ENCODE measurements at regions not wholly inside any gene's neighbourhood (a gene's known extent, or its start where the extent isn't known, plus 50 kb on each side); places are given as distances from the start of the nearest gene placed in this dataset.

DNA sequence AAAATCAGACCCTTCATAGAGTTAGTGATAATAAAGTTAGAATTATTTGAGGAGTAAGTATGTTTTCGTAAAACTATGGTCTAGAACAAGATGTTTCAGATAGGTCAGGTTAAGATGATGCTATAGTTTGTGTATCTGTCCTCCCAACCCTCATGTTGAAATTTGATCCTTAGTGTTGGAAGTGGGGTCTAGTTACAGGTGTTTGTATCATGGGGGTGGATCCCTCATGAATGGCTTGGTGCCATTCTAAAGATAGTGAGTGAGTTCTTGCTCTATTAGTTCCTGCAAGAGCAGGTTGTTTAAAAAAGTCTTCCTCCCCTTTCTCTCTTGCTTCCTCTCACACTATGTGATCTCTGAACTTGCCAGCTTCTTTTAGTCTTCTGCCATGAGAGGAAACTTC is 707.3 kb upstream of the FOXG1 start:
- no peak for DNase-seq

DNA sequence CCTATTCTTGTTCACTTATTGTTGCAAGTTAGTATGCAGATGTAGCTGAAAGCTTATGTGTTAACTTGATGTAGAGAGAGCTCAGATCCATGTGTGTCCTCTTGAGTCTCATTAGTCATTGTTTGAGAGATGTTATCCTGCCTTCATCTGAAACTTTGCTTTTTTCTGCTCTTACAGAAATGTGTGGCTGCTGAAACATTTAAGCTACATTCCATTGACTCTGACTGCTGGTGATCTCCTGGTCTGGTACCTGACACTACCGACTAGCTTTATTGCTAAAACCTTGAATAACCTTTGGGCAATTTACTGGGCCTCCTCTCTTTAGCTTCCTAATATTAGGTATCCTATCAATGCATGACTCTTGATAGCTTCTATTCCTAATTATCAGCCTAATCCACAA is 705.6 kb upstream of the FOXG1 start:
- no peak for DNase-seq

DNA sequence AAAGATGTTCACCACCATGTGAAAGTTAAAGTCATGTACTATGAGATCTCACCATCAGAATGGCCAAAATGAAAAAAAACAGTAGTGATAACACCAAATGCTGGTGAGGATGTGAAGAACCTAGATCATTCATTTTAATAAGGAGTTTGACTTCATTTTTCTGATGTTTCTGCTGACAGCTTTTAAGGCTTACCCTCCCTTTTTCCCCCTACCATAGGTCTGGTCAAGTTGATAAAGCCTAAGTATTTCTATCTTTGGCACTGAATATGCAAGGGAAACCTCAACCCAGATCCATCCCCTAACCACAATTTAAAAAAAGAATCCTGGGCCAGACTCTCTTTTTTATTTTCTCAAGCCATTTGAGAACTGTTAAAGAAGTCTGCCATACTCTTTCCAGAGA is 689.6 kb upstream of the FOXG1 start:
- DNase-seq = no peak

DNA sequence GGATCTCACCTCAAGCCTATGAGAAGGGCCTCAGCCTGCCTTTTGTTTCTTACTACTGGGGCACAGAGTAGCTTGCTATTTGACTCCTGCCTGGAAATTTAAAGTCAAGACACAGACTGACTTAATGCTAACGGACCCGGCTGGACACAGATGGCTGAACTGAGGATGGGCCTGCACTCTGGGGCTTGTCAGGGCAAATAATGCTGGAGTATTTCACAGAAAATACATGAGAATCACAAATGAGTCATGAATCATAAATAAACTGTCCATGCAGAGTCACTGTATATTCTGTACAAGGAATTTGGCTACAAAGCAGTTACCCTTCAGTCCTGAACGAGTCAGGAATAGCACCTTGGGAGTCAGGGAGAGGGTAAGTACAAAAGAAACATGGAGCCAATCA is 683.2 kb upstream of the FOXG1 start:
- no peak for DNase-seq

DNA sequence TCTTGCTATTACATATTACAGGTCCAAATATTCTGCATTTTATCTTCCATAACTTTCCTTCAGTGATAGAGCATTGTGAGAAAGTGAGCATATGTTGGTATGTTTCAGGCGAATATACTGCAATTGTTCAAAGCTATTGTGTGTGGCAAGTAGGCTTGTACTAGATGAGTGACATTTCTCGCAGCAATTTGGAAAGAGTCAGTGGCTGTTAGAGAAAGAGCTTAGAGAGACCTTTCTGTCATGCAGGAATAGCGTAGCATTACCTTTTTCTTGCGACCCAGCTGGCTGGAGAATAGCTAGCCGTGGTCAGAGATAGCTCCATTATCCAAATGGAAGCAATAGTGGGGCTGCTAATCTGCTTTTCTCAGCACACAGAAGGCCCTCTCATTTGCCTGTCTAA is 678.5 kb upstream of the FOXG1 start:
- DNase-seq = no peak

DNA sequence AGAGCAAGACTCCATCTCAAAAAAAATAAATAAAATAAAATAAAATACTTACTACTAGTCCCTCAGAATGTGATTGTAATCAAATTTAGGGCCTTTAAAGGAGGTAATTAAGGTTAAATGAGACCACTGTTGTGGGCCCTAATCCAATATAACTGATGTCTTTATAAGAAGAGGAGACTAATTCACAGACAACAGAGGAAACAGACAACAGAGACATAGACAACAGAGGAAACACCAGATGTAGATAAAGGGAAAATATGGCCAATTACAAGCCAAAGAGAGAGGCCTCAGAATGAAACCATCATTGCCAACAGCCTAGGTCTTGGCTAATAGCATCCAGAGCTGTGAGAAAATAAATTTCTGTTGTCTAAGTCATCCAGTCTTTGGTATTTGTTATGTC is 669.0 kb upstream of the FOXG1 start:
- DNase-seq = no peak

DNA sequence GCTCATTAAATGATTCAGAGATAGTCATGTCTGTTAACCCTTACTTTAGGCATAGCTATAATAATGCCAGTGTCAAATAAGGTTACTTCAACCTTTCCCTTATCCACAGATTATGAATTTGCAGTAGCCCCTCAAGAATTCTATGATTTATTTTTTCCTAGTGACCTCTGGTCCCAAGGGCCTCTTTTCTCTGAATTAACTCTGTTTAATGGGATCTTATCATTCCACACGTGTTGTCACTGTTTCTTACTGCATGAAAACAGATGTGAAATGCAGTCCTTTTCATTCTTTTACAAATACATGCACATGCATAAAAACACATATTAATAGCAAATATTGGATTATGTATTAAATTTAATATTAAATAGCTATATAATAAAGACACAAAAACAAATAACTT is 667.7 kb upstream of the FOXG1 start:
- no peak for DNase-seq

DNA sequence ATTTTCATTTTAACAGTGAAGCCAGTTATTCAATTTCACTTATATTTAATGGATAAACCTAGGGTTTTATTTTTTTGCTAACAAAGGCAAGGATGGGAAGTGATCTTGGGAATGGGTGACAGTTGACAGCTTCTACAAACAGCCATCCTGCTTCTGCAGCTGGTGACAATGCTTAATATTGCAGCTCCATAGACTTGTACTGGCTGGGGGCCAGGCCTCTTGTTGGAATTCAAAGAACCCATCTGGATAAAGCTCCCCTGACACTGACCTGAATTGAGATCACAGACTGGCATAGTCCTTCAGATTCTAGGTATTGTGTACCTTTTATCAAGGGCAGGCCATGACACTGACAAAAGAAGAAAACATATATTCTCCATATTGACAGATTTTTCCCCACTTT is 664.6 kb upstream of the FOXG1 start:
- DNase-seq = no peak

DNA sequence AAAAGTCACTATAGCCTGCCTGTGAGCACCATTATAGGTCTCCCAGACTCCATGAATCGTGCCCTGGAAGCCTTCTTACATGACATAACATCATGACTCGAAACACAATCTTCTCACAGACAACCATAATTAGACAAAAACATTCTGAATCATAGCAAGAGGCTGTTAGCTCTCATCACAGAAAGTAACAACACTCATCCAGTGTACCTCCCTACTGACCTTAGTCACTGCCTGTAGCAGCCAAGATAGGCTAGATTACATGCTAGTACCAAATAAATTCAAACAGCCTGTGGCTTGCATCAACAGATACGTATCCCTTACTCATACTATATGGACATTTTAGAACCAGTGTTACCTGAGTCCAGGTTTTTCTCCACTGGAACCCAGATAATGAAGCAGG is 663.8 kb upstream of the FOXG1 start:
- DNase-seq = no peak

DNA sequence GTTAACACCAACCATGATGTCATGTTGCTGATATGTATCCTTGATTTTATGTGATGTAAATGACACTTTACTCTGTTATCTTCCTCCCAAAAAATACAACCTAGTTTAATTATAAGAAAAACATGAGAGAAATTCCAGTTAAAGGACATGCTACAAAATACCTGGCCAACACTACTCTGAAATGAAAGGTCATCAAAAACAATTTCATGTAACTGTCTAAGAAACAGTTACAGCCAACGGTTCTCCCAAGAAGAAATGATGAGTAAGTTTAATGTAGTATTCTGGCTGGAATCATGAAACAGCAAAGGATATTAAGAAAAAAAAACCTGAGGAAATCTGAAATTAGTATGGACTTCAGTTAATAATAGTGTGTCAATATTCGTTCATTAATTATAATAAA is 653.3 kb upstream of the FOXG1 start:
- no peak for DNase-seq

DNA sequence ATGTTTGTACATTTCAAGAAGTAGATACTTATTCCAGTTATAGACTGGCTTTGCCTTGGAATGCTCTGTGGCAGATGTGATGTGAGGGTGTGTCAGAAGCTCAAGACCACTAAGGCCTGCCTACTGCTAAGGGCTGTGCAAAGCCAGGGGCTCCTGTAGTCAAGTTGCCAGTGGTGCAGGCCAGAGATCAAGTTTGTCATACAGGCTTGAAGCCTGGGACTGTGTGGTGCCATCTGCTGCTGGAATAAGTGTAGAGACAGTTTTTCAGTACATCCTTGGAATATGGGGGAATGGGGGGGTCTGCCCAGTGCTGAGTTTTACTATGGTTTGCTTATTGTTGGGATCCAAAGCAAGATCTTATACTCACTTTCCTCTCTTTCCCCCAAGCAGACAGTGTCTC is 649.9 kb upstream of the FOXG1 start:
- DNase-seq = no peak

DNA sequence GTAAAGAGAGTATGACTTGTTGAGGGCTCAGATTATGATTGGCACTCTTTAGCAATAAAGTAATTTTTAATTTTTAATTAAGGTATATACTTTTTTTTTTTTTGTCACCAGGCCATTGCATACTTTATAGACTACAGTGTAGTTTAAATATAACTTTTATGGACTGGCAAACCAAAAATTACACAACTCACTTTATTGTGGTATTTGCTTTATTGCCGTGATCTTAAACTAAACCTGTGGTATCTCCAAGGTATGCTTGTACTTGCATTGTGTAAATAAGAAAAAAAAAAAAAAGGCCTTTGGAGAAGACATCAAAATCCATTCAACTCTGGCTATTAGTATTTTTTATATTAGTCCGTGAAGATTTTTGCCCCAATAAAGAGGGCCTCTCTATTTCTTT is 646.7 kb upstream of the FOXG1 start:
- DNase-seq = no peak

DNA sequence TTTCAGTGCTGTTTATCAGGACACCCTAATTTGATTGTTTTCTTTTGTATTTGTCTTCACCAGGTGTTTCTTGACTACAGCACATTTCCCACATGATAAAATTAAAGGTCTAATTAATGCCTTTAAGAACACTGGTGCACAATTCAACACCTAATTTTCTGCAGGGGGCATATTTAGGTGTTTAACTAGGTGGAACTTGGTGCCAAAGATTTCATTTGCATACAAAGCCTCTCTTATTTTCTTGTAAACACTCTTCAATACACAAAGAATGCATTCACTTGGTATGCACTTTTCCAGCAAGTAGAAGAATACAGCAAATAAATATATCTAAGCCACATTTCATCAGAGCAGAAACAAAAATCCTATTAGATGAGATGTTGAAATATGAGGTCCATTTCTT is 646.2 kb upstream of the FOXG1 start:
- DNase-seq = no peak

DNA sequence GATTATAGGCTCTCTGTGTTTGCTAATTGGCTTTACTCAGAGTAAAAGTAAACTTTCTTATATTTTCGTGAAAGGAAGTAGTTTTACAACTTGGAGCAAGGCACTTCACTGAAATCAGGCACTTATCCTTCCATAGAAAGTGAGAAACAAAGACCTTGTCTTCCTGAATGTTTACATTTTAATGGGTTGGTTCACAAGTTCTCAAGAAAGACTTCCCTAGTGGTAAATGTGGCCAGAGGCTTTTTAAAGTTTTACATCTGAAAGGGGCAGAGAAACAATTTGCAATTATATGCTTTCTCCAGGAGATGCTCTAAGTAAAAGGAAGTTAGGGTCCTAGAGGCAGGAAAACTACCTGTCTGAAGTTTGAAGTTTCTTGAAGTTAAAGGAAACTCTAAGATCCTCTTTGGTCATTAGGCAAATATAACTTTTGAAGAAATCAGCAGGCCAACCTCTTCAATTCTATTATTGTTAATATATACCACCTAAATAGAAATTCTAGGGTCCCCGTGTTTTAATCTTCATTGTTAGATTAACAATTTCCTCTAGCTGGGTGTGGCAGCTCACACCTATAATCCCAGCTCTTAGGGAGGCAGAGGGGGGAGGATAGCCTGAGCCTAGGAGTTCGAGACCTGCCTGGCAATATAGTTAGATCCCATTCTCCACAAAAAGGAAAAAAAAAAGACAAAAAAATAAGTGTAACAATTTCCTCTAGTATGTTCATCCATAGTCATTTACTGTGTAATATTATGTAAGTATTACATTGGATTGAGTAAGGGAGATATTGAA is 644.9 kb upstream of the FOXG1 start:
- DNase-seq = no peak

DNA sequence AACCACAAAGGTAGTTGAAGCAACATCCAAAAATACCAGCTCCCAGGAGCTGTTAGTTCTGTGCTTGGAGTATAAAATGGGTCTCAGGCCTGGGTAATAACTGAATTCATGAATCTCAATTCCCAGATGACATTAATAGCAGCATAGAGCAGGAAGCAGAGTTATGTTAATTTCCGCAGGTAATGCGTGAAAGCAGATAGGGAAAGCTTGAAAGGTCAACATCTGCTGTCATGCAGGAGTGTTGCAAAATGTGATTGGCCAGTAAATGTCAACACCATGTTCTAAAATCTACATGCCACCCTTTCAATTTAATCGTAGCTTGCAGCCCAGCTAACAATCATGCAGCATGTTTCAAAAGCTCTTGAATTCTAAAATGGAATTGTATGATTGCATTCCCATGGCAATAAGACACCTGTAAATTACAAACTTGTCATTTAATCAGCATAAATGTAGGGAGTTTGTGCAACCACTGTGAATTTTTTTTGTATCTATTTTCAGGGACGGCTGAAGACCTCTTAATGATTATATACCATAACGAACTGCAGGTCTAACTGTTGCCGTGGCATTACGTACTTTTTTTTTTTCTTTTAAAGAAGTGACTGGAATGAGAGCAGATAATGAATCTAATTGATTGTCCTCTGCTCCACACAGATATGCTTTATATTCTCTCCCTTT is 635.8 kb upstream of the FOXG1 start:
- no peak for DNase-seq

DNA sequence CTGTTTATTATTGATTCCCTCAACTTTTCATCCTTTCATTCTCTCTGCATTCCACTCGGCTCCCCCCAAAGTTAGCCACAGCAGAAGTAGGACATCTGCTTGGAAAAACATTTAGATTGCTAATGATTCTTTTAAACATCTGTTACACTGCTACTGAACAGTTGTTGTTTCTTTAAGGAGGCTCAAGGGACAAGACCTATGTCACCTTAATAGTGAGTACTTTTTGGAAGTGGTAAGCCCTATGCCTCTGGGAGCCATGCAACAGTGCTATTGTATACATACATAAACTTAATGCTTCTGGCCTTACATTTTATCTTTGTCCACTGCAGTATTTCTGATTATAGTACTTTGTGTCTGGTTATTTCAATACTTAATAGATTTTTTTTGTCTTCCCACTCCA is 628.2 kb upstream of the FOXG1 start:
- DNase-seq = no peak

DNA sequence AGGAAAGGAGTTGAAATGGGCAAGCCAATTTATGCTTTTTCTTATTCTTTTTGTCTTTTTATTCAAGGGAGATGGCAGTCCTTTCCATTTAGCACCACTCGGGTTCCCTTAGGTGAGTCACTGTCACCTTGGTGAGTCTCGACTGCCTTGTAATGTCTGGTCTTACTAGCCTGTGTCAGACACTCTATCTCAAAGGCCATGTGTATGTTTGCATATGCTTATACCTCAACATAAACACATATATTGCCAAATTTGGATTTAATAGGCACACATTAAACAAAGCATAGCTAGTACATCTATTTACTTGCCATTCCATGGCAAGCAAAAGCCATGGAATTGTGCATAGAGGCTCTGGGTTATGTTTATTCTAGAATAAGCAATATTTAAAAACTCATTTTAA is 624.9 kb upstream of the FOXG1 start:
- no peak for DNase-seq

DNA sequence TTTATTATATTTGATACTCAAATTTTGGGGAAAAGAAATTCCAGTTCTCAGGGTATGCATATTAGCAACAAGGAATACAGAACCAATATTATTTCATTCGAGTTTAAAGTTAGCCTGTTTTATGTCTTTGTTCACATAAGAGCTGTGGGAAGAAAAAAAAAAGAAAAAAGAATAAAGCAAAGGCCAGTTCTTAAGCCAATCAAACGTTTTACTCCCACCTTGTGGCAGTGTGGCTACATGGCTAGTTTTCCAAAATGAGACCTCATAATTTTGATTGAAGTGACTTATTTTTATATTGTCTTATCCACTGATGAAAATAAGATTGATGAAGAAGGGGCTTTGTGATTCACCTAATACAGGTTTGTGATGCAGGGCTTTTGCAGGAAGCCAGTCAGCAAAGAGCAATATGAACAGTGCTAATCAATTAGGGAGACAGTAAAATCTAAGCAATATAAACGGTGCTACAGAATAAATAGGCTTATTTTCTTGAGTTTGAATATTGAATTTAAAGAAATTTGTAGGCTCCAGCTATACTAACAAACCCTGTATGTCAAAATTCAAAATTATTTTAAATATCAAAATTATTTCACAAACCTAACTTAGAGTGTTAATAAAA is 624.1 kb upstream of the FOXG1 start:
- DNase-seq = no peak

DNA sequence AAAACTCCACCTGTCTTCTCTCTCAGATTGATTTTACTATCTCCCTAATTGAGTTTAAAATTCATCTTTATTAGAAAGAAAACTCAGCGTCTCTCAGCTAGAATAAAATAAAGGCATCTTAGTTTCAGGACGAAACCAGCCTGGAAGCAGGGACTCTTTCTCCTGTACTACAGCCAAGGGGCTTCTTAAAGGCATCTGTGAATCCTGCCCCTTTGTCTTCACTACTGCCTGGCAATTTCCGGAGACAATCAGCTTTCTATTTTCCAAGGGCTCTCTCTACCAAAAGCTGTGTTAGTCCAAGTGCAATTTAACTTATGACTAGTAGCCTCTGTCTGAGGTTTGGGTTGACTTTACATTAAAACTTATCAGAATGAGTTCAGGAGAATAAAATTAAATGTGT is 623.3 kb upstream of the FOXG1 start:
- DNase-seq = no peak

DNA sequence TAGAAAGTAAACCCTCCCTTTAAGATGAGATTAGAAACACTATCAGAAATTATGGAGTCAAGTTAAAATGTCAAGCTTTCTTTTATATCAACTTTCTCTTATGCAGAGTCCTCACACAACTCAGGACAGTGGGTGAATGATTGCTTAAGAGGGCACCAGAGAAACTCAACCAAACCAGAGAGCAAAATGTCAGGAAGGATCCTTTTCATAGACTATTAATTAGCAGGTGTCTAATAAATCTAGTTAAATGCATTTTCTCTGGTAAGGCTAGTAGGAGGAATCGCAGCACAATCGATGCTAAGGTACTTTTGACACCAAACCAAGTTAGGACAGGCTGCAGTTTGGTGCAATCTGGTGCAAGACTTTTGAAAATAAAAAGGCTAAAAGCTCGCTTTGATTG is 614.7 kb upstream of the FOXG1 start:
- no peak for DNase-seq

DNA sequence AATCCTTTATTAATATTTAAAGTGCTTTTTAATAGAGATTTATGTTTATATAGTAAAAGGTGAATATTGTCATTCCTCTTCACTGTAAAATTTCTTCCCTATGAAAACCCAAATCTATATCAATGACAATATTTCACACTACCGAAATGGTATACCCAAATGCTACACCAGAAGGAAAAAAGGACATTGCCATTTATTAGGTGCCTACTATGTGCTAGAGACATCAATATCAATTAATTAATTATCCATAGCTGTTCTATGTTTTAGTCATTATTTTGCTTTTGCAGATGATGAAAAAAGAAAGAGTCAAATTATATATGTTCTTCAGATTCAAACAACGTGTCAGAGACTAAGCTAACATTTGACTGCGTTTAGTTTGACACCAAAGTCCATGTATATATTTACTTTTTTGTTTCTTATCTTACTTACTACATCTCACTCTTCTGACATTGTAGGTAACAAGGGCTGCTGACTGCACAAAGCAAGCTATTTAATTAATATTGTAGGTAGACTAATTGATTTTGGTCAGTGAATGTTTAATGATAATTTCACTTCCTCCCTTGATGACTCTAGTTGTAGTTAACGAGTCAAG is 614.0 kb upstream of the FOXG1 start:
- no peak for DNase-seq

DNA sequence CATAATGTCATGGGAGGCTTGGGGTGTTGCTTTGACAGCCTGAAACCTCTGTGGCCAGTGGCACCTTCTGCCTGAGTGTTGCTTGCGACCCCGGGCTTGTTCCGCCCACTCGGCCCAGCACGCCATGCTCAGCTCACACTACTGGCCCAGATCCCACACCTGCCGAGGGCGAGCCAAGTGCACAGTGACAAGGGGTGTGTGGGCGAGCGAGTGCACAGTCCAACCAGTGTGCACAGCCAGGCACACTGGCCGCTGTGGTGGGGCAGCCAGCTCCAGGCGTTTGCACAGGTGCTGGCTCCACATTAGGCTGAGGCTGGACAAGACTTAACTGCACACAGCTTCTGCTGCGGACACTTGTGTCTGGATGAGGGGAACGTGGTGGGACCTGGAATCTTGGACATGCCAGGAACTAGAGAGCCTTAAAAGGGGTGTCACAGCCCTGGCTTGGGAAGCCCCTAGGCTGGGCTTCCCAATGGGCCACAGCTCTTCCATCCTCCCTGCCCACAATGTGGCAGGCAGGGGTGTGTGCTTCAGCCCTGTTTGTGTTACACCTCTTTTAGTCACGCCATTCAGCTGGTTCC is 609.2 kb upstream of the FOXG1 start:
- DNase-seq = no peak

DNA sequence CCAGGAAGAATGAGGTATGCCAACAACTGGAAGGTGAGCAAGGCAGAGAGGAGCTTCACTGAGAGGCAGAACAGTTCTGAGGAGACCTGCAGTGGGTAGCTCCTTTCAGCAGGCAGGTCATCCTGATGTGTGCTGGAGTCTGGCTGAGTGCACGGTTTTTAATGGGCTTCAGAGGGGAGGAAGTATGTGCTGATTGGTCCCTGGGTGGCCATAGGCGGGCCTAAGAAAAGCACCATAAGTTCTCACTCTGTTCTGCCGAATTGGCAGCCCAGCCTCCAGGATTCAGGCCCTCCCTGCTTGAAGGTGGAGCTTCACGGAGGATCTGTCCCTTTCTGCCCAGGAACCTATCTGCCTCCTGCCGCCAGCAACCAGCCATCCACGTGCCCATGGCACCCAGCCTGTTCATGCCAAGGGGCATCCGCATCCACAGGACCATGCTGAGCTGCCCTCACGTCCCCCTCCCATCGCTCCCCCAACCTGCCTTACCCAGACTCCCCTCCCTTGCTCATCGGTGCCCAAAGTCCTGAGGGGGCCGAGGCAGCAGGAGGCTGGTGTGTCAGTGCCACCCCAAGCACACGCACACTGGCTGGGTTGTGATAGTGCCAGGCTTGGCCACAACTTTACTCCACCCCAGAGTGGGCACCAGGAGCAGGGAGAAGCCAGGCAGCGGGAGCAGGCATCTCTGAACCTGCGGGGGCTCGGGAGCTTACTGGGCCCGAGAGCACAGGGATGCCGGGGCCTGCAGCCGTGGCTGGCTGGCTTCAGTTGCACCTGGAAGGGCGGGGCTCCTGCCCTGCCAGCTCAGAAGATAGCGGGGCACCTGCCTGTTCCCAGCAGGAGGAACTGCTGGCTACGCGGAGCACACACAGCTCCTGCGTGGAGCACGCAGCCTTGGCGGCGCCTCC is 608.4 kb upstream of the FOXG1 start:
- DNase-seq = no peak
